ENCODE measurements at regions not wholly inside any gene's neighbourhood (a gene's known extent, or its start where the extent isn't known, plus 50 kb on each side); places are given as distances from the start of the nearest gene placed in this dataset.

- FAIRE-seq (no peak), ATAC-seq (no peak), DNase-seq (ENCODE audit: low spot score) (no peak)
- Histone ChIP-seq H3K36me3 (replicated peaks in 1 of 2; ENCODE audit: control insufficient read depth in 1 of 2, insufficient read depth in 2 of 2, low read length in 2 of 2) (no peaks in the 10 kb centered on the region), H3K27me3 (ENCODE audit: control insufficient read depth in 1 of 2, insufficient read depth in 2 of 2, low read length in 2 of 2) (peaks cover 4 to 21% of the 10 kb centered on the region in 2 experiments; a peak in 4 of 5 replicates), H3K27ac (ENCODE audit: extremely low read length, insufficient read depth, low read length) (no peak overlapping the region), H3K9me3 (ENCODE audit: low read length) (no peaks in the 10 kb centered on the region), H4K20me1 (ENCODE audit: insufficient read depth, low read length) (no peaks in the 10 kb centered on the region), H3K4me3 (replicated peaks in 1 of 3; ENCODE audit: insufficient read depth in 1 of 3, low read depth in 2 of 3, low read length in 3 of 3) (no peak overlapping the region), H3K4me1 (ENCODE audit: insufficient read depth, low read length) (peaks cover 14% of the 10 kb centered on the region), H3K4me2 (ENCODE audit: low read depth, low read length) (no peak overlapping the region), H3K79me2 (ENCODE audit: insufficient read depth, low read length) (no peaks in the 10 kb centered on the region), H3K9ac (ENCODE audit: insufficient read depth, low read depth, low read length) (no peak overlapping the region), H2AFZ (ENCODE audit: low read length) (no peak overlapping the region)
- no TSS peak for BruUV-seq (replicated peaks)
- TF ChIP-seq RORA (CRISPR knock-in tag; IDR thresholded peaks at IDR 0.05) = no peak
- ChIA-PET POLR2A (no interaction called here), CTCF (ENCODE audit: low intra/inter-chr PET ratio, low total read pairs) (no interaction called here)
- 51% methylated on average over 4 of the region's 4 CpGs for WGBS (ENCODE audit: low lambda C conversion rate)
- in situ Hi-C loops (cut with HindIII; ENCODE audit: extremely low pct_ligation_motif_present, low pct_unique_long_range_greater_than_20kb) (no loop called here), intact Hi-C loops (cut with micrococcal nuclease; ENCODE audit: unreplicated experiment) (no loop called here)
These were observed 151.6 kb downstream of the TTC32 start for GRCh38 chr2:19750136-19750535.

DNA sequence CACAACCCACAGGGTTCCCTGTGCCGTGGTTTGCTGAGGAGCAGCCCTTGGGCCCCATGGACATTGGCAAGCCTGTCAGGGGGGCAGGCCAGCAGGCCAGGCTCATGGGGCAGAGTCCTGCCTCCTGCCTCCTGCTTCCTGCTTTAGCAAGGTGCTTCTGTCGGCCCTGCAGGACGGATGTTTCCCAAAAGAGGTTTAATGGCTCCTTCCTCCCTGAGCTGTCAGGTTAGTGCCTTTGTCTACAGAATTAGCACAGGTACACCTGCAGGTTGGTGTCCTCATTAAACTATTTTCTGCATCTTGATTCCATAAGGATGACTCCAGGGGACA, 152.3 kb downstream of the TTC32 start:
- in situ Hi-C loops (cut with HindIII; ENCODE audit: extremely low pct_ligation_motif_present, low pct_unique_long_range_greater_than_20kb) = loop anchor here (10.0 kb wide), 1 partner anchor 105 kb away; no protein-coding TSS in a partner anchor
- H3K27ac ChIP-seq (ENCODE audit: extremely low read length, insufficient read depth, low read length) = no peak overlapping the region

More for the DNA sequence above, 152.3 kb downstream of the TTC32 start:
- POLR2A ChIA-PET = no interaction called here
- H2AFZ ChIP-seq (ENCODE audit: low read length) = no peak overlapping the region
- peaks cover 14% of the 10 kb centered on the region for H3K4me1 ChIP-seq (ENCODE audit: insufficient read depth, low read length)
- peaks cover 4 to 19% of the 10 kb centered on the region in 2 experiments; a peak in 4 of 5 replicates for H3K27me3 ChIP-seq (ENCODE audit: control insufficient read depth in 1 of 2, insufficient read depth in 2 of 2, low read length in 2 of 2)
- H3K9ac ChIP-seq (ENCODE audit: insufficient read depth, low read depth, low read length) = no peak overlapping the region
- intact Hi-C loops (cut with micrococcal nuclease; ENCODE audit: unreplicated experiment) = loop anchor here (5.0 kb wide), 3 partner anchors 387 to 997 kb away; no protein-coding TSS in a partner anchor
- no TSS peak for BruUV-seq (replicated peaks)
- ATAC-seq (peak; percentile 25; the same call in 2 of the 3 replicates), DNase-seq (ENCODE audit: low spot score) (no peak), FAIRE-seq (no peak)
- 4% methylated on average over 3 of the region's 3 CpGs for WGBS (ENCODE audit: low lambda C conversion rate)
- H3K4me2 ChIP-seq (ENCODE audit: low read depth, low read length) = no peak overlapping the region
- H3K79me2 ChIP-seq (ENCODE audit: insufficient read depth, low read length) = no peaks in the 10 kb centered on the region
- CTCF ChIA-PET (ENCODE audit: low intra/inter-chr PET ratio, low total read pairs) = no interaction called here
- no peaks in the 10 kb centered on the region for H3K36me3 ChIP-seq (replicated peaks in 1 of 2; ENCODE audit: control insufficient read depth in 1 of 2, insufficient read depth in 2 of 2, low read length in 2 of 2)
- TF ChIP-seq EEA1 (CRISPR knock-in tag; IDR thresholded peaks at IDR 0.05; ENCODE audit: borderline replicate concordance) (no peak), MYC (CRISPR knock-in tag; IDR thresholded peaks at IDR 0.05; ENCODE audit: borderline replicate concordance) (no peak), HMG20B (CRISPR knock-in tag; conservative IDR thresholded peaks at IDR 0.05) (no peak), ZNF687 (CRISPR knock-in tag; IDR thresholded peaks at IDR 0.05) (peak; percentile 14; the same call in 1 of the 2 replicates), AKAP8 (CRISPR knock-in tag; IDR thresholded peaks at IDR 0.05) (no peak), ZNF75D (CRISPR knock-in tag; IDR thresholded peaks at IDR 0.05; ENCODE audit: borderline replicate concordance) (no peak), ERF (CRISPR knock-in tag; IDR thresholded peaks at IDR 0.05) (no peak)
- TF ChIP-seq, protein P1, sequence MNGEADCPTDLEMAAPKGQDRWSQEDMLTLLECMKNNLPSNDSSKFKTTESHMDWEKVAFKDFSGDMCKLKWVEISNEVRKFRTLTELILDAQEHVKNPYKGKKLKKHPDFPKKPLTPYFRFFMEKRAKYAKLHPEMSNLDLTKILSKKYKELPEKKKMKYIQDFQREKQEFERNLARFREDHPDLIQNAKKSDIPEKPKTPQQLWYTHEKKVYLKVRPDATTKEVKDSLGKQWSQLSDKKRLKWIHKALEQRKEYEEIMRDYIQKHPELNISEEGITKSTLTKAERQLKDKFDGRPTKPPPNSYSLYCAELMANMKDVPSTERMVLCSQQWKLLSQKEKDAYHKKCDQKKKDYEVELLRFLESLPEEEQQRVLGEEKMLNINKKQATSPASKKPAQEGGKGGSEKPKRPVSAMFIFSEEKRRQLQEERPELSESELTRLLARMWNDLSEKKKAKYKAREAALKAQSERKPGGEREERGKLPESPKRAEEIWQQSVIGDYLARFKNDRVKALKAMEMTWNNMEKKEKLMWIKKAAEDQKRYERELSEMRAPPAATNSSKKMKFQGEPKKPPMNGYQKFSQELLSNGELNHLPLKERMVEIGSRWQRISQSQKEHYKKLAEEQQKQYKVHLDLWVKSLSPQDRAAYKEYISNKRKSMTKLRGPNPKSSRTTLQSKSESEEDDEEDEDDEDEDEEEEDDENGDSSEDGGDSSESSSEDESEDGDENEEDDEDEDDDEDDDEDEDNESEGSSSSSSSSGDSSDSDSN (CRISPR knock-in tag; IDR thresholded peaks at IDR 0.05) = no peak
- H4K20me1 ChIP-seq (ENCODE audit: insufficient read depth, low read length) = no peaks in the 10 kb centered on the region
- H3K9me3 ChIP-seq (ENCODE audit: low read length) = no peaks in the 10 kb centered on the region
- H3K4me3 ChIP-seq (replicated peaks in 1 of 3; ENCODE audit: insufficient read depth in 1 of 3, low read depth in 2 of 3, low read length in 3 of 3) = no peak overlapping the region

Data from HepG2 (cell line).